Astrocyte (in vitro differentiated cells and primary cell): ENCODE measurements at regions not wholly inside any gene's neighbourhood (a gene's known extent, or its start where the extent isn't known, plus 50 kb on each side); places are given as distances from the start of the nearest gene placed in this dataset.

ENCODE experiments used
- EZH2 ChIP-seq: IDR thresholded peaks from 2 replicates; pipeline ENCODE4 v1.6.1; 2012; ENCODE audit warnings: mild to moderate bottlenecking, low read length, inconsistent platforms; ENCODE audit not compliant: insufficient read depth
- TF ChIP-seq, protein P1 (sequence below): IDR thresholded peaks from 2 replicates; pipeline ENCODE4 v1.5.1; 2011; ENCODE audit warnings: low read depth, mild to moderate bottlenecking, inconsistent platforms, low read length, moderate library complexity; ENCODE audit not compliant: insufficient read depth

DNA sequence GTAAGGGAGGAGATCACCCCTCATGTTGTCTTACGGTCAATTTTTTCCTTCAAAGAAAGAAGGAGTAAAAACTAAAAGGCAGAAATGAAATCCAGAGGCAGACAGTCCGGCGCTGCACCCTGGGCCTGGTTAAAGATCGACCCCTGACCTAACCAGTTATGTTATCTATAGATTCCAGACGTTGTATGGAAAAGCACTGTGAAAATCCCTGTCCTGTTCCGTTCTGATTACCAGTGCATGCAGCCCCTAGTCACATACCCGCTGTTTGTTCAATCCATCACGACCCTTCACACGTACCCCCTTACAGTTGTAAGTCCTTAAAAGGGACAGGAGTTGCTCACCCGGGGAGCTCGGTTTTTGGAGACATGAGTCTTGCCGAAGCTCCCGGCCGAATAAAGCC lies 105.6 kb upstream of the JADE1 start:
- TF ChIP-seq EZH2: no peak
- TF ChIP-seq, protein P1, sequence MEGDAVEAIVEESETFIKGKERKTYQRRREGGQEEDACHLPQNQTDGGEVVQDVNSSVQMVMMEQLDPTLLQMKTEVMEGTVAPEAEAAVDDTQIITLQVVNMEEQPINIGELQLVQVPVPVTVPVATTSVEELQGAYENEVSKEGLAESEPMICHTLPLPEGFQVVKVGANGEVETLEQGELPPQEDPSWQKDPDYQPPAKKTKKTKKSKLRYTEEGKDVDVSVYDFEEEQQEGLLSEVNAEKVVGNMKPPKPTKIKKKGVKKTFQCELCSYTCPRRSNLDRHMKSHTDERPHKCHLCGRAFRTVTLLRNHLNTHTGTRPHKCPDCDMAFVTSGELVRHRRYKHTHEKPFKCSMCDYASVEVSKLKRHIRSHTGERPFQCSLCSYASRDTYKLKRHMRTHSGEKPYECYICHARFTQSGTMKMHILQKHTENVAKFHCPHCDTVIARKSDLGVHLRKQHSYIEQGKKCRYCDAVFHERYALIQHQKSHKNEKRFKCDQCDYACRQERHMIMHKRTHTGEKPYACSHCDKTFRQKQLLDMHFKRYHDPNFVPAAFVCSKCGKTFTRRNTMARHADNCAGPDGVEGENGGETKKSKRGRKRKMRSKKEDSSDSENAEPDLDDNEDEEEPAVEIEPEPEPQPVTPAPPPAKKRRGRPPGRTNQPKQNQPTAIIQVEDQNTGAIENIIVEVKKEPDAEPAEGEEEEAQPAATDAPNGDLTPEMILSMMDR: no peak
